HG03064 (cell line): ENCODE measurements at regions not wholly inside any gene's neighbourhood (a gene's known extent, or its start where the extent isn't known, plus 50 kb on each side); places are given as distances from the start of the nearest gene placed in this dataset.
A peak's percentile ranks its signal among the peaks of the same experiment; 100 is the strongest.
"Not testable (repeated sequence)": the region's sequence is repeated elsewhere in the genome, so short reads cannot be mapped to it uniquely, and the experiment has no call there.

Experiments used
- ATAC-seq: cut with Tn5 transposase; IDR thresholded peaks from one replicate; pipeline ENCODE4 v1.9.1; 2021; ENCODE audit warnings: low read depth; ENCODE audit not compliant: unreplicated experiment

- not testable (repeated sequence) for ATAC-seq
Observed at GRCh38 chr5:177664737-177665136, 64.8 kb downstream of the B4GALT7 start.

GRCh38 chr5:177665172-177665571 lies 65.2 kb downstream of the B4GALT7 start:
- not testable (repeated sequence) for ATAC-seq

GRCh38 chr5:177665960-177666359 lies 66.0 kb downstream of the B4GALT7 start:
- ATAC-seq, result not testable (repeated sequence)

GRCh38 chr5:177671035-177671754 lies 71.3 kb downstream of the B4GALT7 start:
- peak; percentile 23 for ATAC-seq

- peak; percentile 67 for ATAC-seq
Observed at GRCh38 chr5:177671755-177672690, 72.1 kb downstream of the B4GALT7 start.
